ENCODE measurements at regions not wholly inside any gene's neighbourhood (a gene's known extent, or its start where the extent isn't known, plus 50 kb on each side); places are given as distances from the start of the nearest gene placed in this dataset.

GRCh38 chr11:87430821-87431220 is 393.1 kb downstream of the TMEM135 start:
- DNase-seq (ENCODE audit: low read depth in 2 of 2) = no peak

DNA sequence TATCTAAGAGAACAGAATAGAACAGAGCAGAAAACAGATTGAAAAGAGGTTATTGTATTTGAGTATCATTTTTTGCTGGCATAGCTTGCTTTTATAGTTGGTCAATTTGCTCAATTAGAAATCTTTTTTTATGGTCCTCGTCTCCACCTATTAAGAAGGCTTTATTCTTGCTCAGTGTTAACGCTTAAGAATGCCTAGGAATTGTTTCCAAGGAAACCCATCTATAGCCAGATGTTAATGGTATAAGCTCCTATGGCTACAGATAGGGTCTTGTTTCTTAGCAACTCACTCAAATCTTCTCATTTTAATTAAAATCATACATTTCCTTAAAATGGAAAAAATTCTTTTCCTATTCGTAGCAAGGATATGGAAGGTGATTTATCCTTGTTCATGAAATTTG is 392.3 kb downstream of the TMEM135 start:
- no peak for DNase-seq (ENCODE audit: low read depth in 2 of 2)

DNA sequence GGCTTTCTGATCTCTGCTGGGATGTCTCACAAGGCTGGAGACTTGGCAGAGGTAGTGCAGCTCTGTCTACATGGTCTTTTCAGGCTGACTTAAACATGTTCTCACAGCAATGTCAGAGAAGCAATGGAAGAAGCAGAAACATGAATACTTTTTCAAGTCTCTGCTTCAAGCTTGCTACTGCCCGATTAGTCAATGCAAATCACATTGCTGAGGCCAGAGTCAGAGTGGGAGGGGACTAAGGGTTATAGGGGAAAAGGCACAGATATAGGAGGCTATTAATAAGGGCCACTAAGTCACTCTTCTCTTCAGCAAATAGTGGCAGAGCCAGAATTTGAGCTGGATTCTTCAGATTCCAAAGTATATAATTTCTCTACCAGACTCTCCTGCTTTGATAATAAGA is 390.5 kb downstream of the TMEM135 start:
- DNase-seq (ENCODE audit: low read depth in 2 of 2) = no peak

DNA sequence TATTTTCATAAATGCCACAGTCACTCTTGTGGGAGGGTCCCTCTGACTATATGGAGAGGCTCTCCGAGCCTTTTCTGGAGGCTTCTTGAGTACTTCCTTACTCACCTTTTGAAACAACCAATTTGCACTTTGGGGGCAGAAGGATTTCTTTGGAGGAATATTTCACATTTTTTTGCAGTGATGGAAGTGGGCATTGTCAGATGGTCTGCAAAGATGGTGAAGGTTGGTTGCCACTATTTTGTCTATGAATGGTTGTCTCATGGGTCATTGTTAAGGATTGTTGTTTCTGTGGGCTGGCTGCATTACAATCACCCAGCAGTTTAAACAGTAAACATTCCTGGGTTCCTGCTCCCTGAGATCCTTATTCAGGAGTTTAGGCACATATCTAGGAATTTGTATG is 388.2 kb downstream of the TMEM135 start:
- no peak for DNase-seq (ENCODE audit: low read depth in 2 of 2)

DNA sequence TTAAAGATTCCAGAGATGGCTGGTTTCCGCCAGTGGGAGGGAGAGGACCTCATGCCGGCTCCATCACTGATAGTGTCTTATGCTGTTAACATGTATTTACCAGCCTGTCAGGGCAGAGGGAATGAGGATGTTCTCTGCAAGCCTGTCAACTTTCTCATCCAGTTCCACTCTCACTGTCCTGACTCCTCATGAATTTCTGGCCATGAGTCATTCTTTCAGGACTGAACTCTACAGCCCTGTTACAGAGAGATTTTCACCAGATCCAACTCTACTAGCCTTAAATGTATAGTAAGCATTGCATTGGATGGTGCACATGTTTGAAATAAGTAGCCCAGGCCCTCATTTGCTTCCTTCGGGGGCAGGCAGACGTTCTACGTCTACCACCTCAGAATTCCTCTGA is 387.7 kb downstream of the TMEM135 start:
- no peak for DNase-seq (ENCODE audit: low read depth in 2 of 2)

- no peak for DNase-seq (ENCODE audit: low read depth in 2 of 2)
These were observed 385.4 kb downstream of the TMEM135 start for GRCh38 chr11:87423161-87423560.

DNA sequence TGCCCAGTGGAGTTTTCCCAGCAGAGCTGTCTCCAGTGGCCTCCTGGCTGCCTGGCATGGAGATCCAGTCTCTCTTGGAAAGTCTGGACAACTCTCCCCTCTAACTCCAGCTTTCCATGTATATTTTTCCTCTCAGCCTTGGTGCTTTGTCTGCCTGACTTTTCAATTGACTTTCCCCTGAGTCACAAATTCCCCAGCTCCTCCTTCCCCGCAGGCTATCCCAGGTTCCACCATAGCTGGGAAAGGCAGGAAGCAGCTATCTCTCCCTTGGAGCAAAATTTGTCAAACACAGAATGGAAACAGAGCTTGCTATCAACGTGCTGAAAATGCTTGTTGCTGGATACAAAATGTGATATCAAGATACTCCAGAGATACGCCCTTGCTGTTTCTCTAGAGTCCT is 384.8 kb downstream of the TMEM135 start:
- DNase-seq (ENCODE audit: low read depth in 2 of 2) = no peak

DNA sequence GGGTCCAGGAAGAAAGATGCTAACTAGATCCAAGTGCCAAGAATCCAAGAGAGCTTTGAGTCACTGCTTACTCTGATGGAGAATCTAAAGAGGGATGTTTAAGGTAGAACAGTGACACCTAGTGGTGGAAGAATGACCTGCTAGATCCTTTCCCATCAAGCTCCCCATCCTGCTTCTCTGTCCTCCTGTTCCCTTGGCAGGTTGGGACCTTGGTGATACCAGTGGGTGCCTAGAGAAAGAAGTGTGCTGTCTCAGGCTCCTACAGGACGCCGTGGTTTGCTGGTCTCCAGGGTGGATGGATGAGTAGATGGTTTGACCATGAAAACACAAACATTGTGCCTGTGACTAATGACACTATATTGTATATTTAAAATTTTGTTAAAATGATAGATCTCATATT is 383.7 kb downstream of the TMEM135 start:
- peak; percentile 57 for DNase-seq (ENCODE audit: low read depth in 2 of 2)

- DNase-seq (ENCODE audit: low read depth in 2 of 2) = no peak
These were observed 380.2 kb downstream of the TMEM135 start for GRCh38 chr11:87417951-87418350.

- no peak for DNase-seq (ENCODE audit: low read depth in 2 of 2)
These were observed 368.1 kb downstream of the TMEM135 start for GRCh38 chr11:87405843-87406242.

- DNase-seq (ENCODE audit: low read depth in 2 of 2) = no peak
These were observed 367.6 kb downstream of the TMEM135 start for GRCh38 chr11:87405356-87405755.

DNA sequence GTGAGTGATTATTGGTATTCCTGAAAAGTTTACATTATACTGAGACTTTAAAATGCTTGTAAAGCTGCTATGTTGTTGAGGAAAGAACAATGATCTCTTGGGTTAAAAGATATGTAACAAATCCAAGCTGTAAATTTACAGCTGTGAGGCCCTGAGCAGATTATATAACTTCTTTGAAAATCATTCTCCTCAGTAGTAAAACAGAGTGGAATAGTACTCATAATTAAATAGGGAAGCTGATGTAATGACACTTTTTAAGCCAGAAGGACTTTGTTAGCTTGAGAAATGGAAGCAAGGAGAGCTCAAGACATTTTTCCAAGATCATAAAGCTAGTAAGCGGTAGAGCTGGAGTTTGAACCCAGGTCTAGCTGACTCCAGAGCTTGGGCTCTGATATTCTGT is 363.9 kb downstream of the TMEM135 start:
- no peak for DNase-seq (ENCODE audit: low read depth in 2 of 2)

- no peak for DNase-seq (ENCODE audit: low read depth in 2 of 2)
These were observed 361.6 kb downstream of the TMEM135 start for GRCh38 chr11:87399341-87399740.

- no peak for DNase-seq (ENCODE audit: low read depth in 2 of 2)
These were observed 361.2 kb downstream of the TMEM135 start for GRCh38 chr11:87398931-87399330.

DNA sequence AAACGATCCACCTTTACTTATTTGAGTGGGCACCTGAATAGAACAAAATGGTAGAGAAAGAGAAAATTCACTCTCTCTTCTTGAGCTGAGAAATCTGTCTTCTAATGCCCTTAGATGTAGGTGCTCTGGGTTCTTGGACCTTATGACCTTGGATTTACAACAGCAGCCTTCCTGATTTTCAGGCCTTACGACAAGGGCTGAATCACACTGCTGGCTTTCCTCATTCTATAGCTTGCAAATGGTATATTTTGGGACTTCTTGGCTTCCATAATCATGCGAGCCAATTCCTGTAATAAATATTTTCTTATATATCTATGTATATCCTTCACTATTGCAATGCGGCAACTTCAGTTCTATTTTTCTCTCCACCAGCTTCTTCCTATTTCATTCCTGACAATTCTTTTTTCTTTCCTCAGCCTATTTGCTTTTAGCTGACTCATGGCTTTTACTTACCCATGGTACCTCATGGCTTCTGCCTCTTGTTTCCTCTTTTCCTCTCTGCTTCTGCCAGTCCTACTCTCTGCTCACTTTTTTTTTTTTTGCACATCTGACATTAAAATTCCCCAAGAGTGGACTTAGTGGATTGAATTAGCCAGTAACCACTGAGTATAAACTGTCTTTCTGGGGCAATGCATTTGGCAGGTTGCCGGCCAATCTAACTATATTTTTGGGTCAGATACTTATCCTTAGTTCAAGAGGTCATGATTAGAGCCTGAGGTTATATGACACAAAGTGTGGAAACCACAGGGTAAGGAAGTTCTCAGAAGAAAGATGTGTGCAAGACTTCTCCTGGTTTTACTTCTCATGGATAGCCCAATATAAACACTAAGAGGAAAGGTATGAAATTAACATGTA is 359.5 kb downstream of the TMEM135 start:
- no peak for DNase-seq (ENCODE audit: low read depth in 2 of 2)

GRCh38 chr11:87394924-87395323 is 357.2 kb downstream of the TMEM135 start:
- no peak for DNase-seq (ENCODE audit: low read depth in 2 of 2)

- no peak for DNase-seq (ENCODE audit: low read depth in 2 of 2)
These were observed 354.9 kb downstream of the TMEM135 start for GRCh38 chr11:87392665-87393064.

GRCh38 chr11:87391496-87391895 is 353.8 kb downstream of the TMEM135 start:
- no peak for DNase-seq (ENCODE audit: low read depth in 2 of 2)

DNA sequence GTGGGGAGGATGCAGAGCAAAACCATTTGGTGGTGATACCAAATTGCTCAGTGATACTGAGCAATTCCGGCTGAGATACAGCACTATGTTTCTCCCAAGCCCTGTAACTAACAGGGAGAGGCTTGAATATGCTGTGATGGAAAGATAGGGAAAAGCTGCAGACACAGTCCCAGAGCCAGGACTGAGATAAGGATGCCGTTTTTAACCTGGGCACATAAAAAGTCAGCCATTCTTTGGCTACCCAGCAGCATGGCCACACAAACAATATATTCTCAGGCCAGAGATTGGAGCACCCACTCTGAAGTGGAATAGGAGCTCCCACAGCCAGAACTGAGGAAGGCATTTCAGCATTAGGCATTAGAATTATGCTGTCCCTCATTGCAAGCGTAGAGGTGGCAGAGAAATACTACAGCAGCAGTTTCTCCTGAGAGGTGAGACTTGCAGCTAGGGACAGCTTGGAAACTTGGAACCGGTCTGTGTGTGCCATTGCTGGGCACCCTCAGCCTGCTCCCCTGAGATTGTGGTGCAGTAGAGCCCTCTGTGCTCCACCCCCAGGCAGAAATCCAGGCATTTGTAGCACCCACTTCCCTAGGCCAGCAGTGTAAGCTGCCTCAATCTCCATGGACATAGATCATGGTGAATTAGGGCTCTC is 346.5 kb downstream of the TMEM135 start:
- DNase-seq (ENCODE audit: low read depth in 2 of 2) = no peak

DNA sequence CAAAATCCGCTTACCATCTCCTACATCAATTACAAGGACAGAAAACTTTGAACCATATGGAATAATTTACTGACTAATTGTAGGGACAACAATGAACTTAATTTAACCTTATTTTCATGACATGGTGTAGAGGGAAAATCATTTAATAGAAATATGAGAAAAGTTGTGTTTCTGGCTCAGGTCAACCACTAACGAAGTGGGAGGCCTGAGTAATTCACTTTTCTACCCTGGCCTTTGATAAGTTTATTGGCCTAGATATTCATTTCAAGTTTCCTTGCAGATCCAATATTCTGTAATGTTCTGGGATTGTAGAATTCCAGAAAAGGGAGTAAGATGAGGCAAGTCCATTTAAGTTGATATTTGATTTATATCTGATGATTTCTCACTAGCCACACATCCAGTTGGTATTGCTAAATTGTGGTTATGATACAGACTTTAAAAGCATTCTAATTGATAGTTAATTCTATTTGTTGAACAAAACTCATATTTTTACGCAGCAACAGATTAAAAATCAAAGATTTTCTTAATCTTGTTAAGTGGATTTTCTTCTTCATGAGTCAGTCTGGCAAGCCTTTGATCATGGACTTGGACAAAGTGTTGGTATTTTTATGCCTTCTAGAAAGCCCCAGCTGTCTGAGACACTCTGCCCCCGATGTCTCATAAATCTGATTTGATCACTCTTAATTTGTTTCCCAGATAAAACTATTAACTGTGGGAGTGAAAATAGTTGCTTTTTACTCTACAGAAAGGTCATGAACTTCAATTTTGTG is 336.5 kb downstream of the TMEM135 start:
- no peak for DNase-seq (ENCODE audit: low read depth in 2 of 2)
